WTC11 (cell line): ENCODE measurements at regions not wholly inside any gene's neighbourhood (a gene's known extent, or its start where the extent isn't known, plus 50 kb on each side); places are given as distances from the start of the nearest gene placed in this dataset.

ENCODE experiments used
- ATAC-seq: fragments of 200-7000 bp; cut with Tn5 transposase; 2 replicates; pipeline ENCODE4 v1.10.0; 2021; ENCODE audit warnings: mild to moderate bottlenecking, moderate library complexity
- CTCF ChIA-PET: fragments of 300-600 bp; sonication (Branson Sonifier 250); formaldehyde crosslinking; loops from one replicate; lab custom pipeline; 2021; ENCODE audit warnings: antibody characterized with exemption; lab: Charles Lee
- POLR2A ChIA-PET: fragments of 350-600 bp; sonication (Branson Sonifier 250); formaldehyde crosslinking; loops from one replicate; lab custom pipeline; 2021; ENCODE audit warnings: antibody characterized with exemption; lab: Charles Lee
- DNase-seq: peaks from one replicate; pipeline ENCODE4 v3.0.0; 2021; ENCODE audit warnings: low spot score
- H3K27ac Mint-ChIP-seq: 2 replicates; pipeline ENCODE4 v1.8.0; 2021; ENCODE audit warnings: mixed read lengths
- H3K27me3 Mint-ChIP-seq: 2 replicates; pipeline ENCODE4 v1.8.0; 2021; ENCODE audit warnings: low read depth, mild to moderate bottlenecking, moderate library complexity, mixed read lengths
- H3K36me3 Mint-ChIP-seq: 2 replicates; pipeline ENCODE4 v1.8.0; 2021; ENCODE audit warnings: mixed read lengths
- H3K4me1 Mint-ChIP-seq: 2 replicates; pipeline ENCODE4 v1.8.0; 2022; ENCODE audit warnings: mixed read lengths
- H3K4me3 Mint-ChIP-seq: 2 replicates; pipeline ENCODE4 v1.8.0; 2021; ENCODE audit warnings: mild to moderate bottlenecking, moderate library complexity, mixed read lengths
- H3K9me3 Mint-ChIP-seq: 2 replicates; pipeline ENCODE4 v1.8.0; 2021; ENCODE audit warnings: mixed read lengths
- CBFB ChIP-seq: sonication (generic); formaldehyde crosslinking; IDR thresholded peaks from 2 replicates; pipeline ENCODE4 v1.8.1; 2022; ENCODE audit warnings: mild to moderate bottlenecking, low read depth, missing genetic modification reagents
- CREB1 ChIP-seq: sonication (generic); formaldehyde crosslinking; IDR thresholded peaks from 2 replicates; pipeline ENCODE4 v1.8.0; 2023; ENCODE audit warnings: mild to moderate bottlenecking, missing genetic modification reagents
- FOXP1 ChIP-seq: sonication (generic); formaldehyde crosslinking; IDR thresholded peaks from 2 replicates; pipeline ENCODE4 v1.8.0; 2022; ENCODE audit warnings: missing genetic modification reagents, mild to moderate bottlenecking, moderate library complexity, borderline replicate concordance
- FOXP4 ChIP-seq: sonication (generic); formaldehyde crosslinking; IDR thresholded peaks from 2 replicates; pipeline ENCODE4 v1.8.0; 2022; ENCODE audit warnings: mild to moderate bottlenecking, missing genetic modification reagents
- IRF1 ChIP-seq: sonication (generic); formaldehyde crosslinking; IDR thresholded peaks from 2 replicates; pipeline ENCODE4 v1.8.0; 2023; ENCODE audit warnings: missing genetic modification reagents
- JUN ChIP-seq: sonication (generic); formaldehyde crosslinking; IDR thresholded peaks from 2 replicates; pipeline ENCODE4 v1.8.0; 2023; ENCODE audit warnings: mild to moderate bottlenecking, missing genetic modification reagents
- MXD4 ChIP-seq: fragments of 250-450 bp; sonication (Bioruptor Pico); IDR thresholded peaks from 2 replicates; pipeline ENCODE4 v1.8.0; 2021; ENCODE audit warnings: mild to moderate bottlenecking, moderate library complexity, borderline replicate concordance
- NFYB ChIP-seq: sonication (generic); formaldehyde crosslinking; conservative IDR thresholded peaks from 2 replicates; pipeline ENCODE4 v1.8.0; 2022; ENCODE audit warnings: low read depth, missing genetic modification reagents
- NR1H2 ChIP-seq: sonication (generic); formaldehyde crosslinking; IDR thresholded peaks from 2 replicates; pipeline ENCODE4 v1.9.0; 2021; ENCODE audit warnings: mild to moderate bottlenecking, moderate library complexity, missing genetic modification reagents
- SMAD4 ChIP-seq: sonication (generic); formaldehyde crosslinking; IDR thresholded peaks from 2 replicates; pipeline ENCODE4 v1.8.0; 2022; ENCODE audit warnings: mild to moderate bottlenecking, missing genetic modification reagents
- SOX15 ChIP-seq: fragments of 250-450 bp; sonication (Bioruptor Pico); IDR thresholded peaks from 2 replicates; pipeline ENCODE4 v1.9.0; 2021; ENCODE audit warnings: mild to moderate bottlenecking
- ZBTB21 ChIP-seq: sonication (generic); formaldehyde crosslinking; IDR thresholded peaks from 2 replicates; pipeline ENCODE4 v1.8.1; 2023; ENCODE audit warnings: mild to moderate bottlenecking, missing genetic modification reagents, borderline replicate concordance
- ZNF138 ChIP-seq: sonication (generic); formaldehyde crosslinking; conservative IDR thresholded peaks from 2 replicates; pipeline ENCODE4 v1.8.1; 2022; ENCODE audit warnings: mild to moderate bottlenecking, moderate library complexity, missing genetic modification reagents
- ZNF232 ChIP-seq: sonication (generic); formaldehyde crosslinking; IDR thresholded peaks from 2 replicates; pipeline ENCODE4 v1.8.0; 2022; ENCODE audit warnings: mild to moderate bottlenecking, missing genetic modification reagents
- ZNF317 ChIP-seq: sonication (generic); formaldehyde crosslinking; IDR thresholded peaks from 2 replicates; pipeline ENCODE4 v1.8.1; 2023; ENCODE audit warnings: low read depth, mild to moderate bottlenecking, moderate library complexity, missing genetic modification reagents, borderline replicate concordance
- ZNF423 ChIP-seq: fragments of 250-450 bp; sonication (Bioruptor Pico); IDR thresholded peaks from 2 replicates; pipeline ENCODE4 v2.1.2; 2022; ENCODE audit warnings: mild to moderate bottlenecking, moderate library complexity
- TF ChIP-seq, protein P1 (sequence below): sonication (generic); formaldehyde crosslinking; IDR thresholded peaks from 2 replicates; pipeline ENCODE4 v1.8.1; 2023; ENCODE audit warnings: mild to moderate bottlenecking, missing genetic modification reagents, moderate library complexity
- TF ChIP-seq, protein P2 (sequence below): sonication (generic); formaldehyde crosslinking; IDR thresholded peaks from 2 replicates; pipeline ENCODE4 v1.8.1; 2022; ENCODE audit warnings: mild to moderate bottlenecking, moderate library complexity, missing genetic modification reagents
- TF ChIP-seq, protein P3 (sequence below): fragments of 200-600 bp; IDR thresholded peaks from 2 replicates; pipeline ENCODE4 v1.8.0; 2022; ENCODE audit warnings: antibody characterized with exemption

- no peaks in the 10 kb centered on the region for H3K36me3 Mint-ChIP-seq
- H3K4me3 Mint-ChIP-seq = no peak overlapping the region
- no peak for DNase-seq
- H3K27me3 Mint-ChIP-seq = no peaks in the 10 kb centered on the region
- ChIA-PET CTCF (interaction anchor here (1.0 kb wide), 1 partner anchor 14 kb away, joined by 3 read pairs; no protein-coding TSS in a partner anchor), POLR2A (interaction anchor here (0.5 to 0.8 kb wide), 3 partner anchors 9 to 1170 kb away, joined by 3 to 5 read pairs (median 4); no protein-coding TSS in a partner anchor)
- H3K4me1 Mint-ChIP-seq = no peaks in the 10 kb centered on the region
- ATAC-seq = no peak
- H3K9me3 Mint-ChIP-seq = no peaks in the 10 kb centered on the region
- TF ChIP-seq ZBTB21 (CRISPR knock-in tag) = no peak
- TF ChIP-seq, protein P1, sequence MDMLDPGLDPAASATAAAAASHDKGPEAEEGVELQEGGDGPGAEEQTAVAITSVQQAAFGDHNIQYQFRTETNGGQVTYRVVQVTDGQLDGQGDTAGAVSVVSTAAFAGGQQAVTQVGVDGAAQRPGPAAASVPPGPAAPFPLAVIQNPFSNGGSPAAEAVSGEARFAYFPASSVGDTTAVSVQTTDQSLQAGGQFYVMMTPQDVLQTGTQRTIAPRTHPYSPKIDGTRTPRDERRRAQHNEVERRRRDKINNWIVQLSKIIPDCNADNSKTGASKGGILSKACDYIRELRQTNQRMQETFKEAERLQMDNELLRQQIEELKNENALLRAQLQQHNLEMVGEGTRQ (CRISPR knock-in tag) = no peak
- no peak overlapping the region; the same call in 1 of the 2 replicates for H3K27ac Mint-ChIP-seq
Observed at GRCh38 chr5:124056991-124057723, 545.2 kb downstream of the CSNK1G3 start.

DNA sequence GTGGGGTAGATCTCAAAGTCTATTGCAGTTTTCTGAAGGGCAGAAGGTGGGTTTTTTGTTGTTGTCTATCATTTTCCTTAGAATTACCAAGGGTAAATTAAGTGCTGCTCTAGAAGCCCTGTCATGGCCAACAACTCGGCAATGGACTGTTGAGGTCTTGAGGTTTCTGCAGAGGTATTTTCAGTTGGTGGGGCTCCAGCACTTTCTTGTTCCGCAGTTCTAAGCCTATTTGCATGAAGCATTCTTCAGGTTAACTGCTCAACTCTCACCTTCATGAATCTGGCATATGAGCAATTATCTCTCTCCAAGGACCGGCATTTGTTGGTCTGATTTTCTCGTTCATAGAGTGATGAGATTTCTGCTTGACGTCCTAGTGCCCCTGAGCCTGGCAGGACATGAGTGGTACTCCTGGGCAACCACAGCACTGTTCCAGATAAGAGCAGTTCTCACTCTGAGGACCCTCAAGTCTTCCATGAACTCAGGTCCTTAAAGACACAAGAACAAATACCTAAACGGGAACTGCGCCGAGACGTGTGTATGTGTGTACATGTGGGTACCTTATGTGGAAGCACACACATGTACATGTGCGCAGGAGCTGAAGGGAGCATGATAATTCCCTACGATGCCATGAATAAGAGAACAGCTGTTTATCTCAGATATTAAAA lies 544.5 kb downstream of the CSNK1G3 start:
- no peak for TF ChIP-seq JUN (CRISPR knock-in tag)
- Mint-ChIP-seq H3K27ac (no peak overlapping the region), H3K9me3 (no peaks in the 10 kb centered on the region), H3K36me3 (no peaks in the 10 kb centered on the region), H3K27me3 (no peaks in the 10 kb centered on the region), H3K4me1 (no peaks in the 10 kb centered on the region), H3K4me3 (no peak overlapping the region)
- ChIA-PET CTCF (interaction anchor here (1.0 kb wide), 1 partner anchor 13 kb away, joined by 3 read pairs; no protein-coding TSS in a partner anchor), POLR2A (no interaction called here)
- ATAC-seq (no peak), DNase-seq (no peak)

DNA sequence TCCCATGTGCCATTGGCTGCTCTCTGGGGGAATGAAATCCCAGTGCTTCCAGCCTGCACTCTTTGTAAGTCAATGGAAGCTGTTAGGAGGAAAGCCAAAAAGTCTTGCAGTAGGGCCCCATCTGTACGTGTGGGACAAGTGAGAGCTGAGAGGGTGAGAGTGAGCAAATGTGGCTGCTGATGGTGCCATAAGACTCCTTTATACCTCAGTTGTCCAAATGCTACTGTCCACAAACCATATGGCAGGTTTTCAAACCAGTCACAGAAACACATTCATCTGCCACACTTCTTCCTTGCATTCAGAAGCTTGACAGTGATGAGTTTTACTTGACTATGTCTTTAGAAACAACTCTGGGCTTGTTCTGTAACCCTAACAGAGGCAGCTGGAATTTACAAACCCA lies 543.8 kb downstream of the CSNK1G3 start:
- no peaks in the 10 kb centered on the region for H3K4me1 Mint-ChIP-seq
- no peaks in the 10 kb centered on the region for H3K9me3 Mint-ChIP-seq
- H3K36me3 Mint-ChIP-seq = no peaks in the 10 kb centered on the region
- no peak for TF ChIP-seq FOXP4 (CRISPR knock-in tag)
- ChIA-PET CTCF (no interaction called here), POLR2A (no interaction called here)
- no peaks in the 10 kb centered on the region for H3K27me3 Mint-ChIP-seq
- no peak overlapping the region for H3K4me3 Mint-ChIP-seq
- H3K27ac Mint-ChIP-seq = no peak overlapping the region
- DNase-seq = no peak
- ATAC-seq = no peak

DNA sequence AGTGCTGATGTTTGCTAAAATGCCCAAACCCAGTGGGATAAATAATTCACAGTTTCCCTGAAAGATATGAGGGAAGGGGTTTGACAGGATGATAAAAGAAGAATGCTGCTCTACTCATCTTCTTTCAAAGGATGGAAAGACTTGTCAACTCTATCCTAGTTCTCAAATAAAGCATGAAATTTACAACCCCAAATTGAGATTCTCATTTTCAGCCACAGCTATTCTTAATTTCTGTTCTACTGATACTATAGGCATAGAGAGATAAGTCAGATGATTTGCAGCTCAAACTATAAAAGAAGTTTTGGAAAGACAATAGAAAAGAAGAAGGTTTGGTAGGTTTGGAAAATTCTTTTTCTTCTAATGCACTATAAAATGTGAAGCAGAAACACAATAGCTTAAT lies 542.6 kb downstream of the CSNK1G3 start:
- CTCF ChIA-PET = no interaction called here
- Mint-ChIP-seq H3K36me3 (no peaks in the 10 kb centered on the region), H3K27me3 (no peaks in the 10 kb centered on the region), H3K27ac (no peak overlapping the region), H3K4me1 (no peaks in the 10 kb centered on the region), H3K9me3 (no peaks in the 10 kb centered on the region)
- no peak for ATAC-seq
- no peak for DNase-seq
- POLR2A ChIA-PET = no interaction called here
- TF ChIP-seq NR1H2 (CRISPR knock-in tag) = no peak
- no peak for TF ChIP-seq ZNF138 (CRISPR knock-in tag)
- no peak for TF ChIP-seq CREB1
- TF ChIP-seq, protein P2, sequence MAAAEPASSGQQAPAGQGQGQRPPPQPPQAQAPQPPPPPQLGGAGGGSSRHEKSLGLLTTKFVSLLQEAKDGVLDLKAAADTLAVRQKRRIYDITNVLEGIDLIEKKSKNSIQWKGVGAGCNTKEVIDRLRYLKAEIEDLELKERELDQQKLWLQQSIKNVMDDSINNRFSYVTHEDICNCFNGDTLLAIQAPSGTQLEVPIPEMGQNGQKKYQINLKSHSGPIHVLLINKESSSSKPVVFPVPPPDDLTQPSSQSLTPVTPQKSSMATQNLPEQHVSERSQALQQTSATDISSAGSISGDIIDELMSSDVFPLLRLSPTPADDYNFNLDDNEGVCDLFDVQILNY = no peak
- TF ChIP-seq ZNF232 (CRISPR knock-in tag) = no peak
- TF ChIP-seq, all 79 proteins: peak for 0
- no peak overlapping the region for H3K4me3 Mint-ChIP-seq

DNA sequence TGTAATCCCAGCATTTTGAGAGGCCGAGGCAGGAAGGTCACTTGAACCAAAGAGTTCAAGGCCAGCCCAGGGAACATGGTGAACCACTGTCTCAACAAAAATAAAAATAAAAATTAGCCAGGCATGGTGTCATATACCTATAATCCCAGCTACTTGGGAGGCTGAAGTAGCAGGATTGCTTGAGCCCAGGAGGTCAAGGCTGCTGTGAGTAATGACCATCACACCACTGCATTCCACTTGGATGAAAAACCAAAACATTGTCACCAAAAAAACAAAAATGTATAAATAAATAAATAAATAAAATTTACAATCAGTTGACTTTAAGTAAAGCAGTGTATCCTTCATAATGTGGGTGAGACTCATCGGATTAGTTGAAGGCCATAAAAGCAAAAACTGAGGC lies 541.4 kb downstream of the CSNK1G3 start:
- H3K27me3 Mint-ChIP-seq = no peaks in the 10 kb centered on the region
- no peak overlapping the region for H3K4me3 Mint-ChIP-seq
- DNase-seq (no peak), ATAC-seq (no peak)
- no peaks in the 10 kb centered on the region for H3K36me3 Mint-ChIP-seq
- H3K4me1 Mint-ChIP-seq = no peaks in the 10 kb centered on the region
- POLR2A ChIA-PET = no interaction called here
- CTCF ChIA-PET = no interaction called here
- H3K27ac Mint-ChIP-seq = no peak overlapping the region
- H3K9me3 Mint-ChIP-seq = no peaks in the 10 kb centered on the region
- TF ChIP-seq MXD4 (CRISPR knock-in tag) (no peak), NR1H2 (CRISPR knock-in tag) (no peak), FOXP1 (CRISPR knock-in tag) (no peak), IRF1 (CRISPR knock-in tag) (no peak), SOX15 (CRISPR knock-in tag) (no peak), ZNF423 (CRISPR knock-in tag) (no peak), CBFB (CRISPR knock-in tag) (no peak), NFYB (CRISPR knock-in tag) (no peak), SMAD4 (CRISPR knock-in tag) (no peak), ZNF317 (CRISPR knock-in tag) (no peak)
- TF ChIP-seq, protein P3, sequence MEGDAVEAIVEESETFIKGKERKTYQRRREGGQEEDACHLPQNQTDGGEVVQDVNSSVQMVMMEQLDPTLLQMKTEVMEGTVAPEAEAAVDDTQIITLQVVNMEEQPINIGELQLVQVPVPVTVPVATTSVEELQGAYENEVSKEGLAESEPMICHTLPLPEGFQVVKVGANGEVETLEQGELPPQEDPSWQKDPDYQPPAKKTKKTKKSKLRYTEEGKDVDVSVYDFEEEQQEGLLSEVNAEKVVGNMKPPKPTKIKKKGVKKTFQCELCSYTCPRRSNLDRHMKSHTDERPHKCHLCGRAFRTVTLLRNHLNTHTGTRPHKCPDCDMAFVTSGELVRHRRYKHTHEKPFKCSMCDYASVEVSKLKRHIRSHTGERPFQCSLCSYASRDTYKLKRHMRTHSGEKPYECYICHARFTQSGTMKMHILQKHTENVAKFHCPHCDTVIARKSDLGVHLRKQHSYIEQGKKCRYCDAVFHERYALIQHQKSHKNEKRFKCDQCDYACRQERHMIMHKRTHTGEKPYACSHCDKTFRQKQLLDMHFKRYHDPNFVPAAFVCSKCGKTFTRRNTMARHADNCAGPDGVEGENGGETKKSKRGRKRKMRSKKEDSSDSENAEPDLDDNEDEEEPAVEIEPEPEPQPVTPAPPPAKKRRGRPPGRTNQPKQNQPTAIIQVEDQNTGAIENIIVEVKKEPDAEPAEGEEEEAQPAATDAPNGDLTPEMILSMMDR = no peak
